ENCODE measurements at regions not wholly inside any gene's neighbourhood (a gene's known extent, or its start where the extent isn't known, plus 50 kb on each side); places are given as distances from the start of the nearest gene placed in this dataset.

GRCh38 chr10:44051584-44052385 is 333.1 kb downstream of the CXCL12 start:
- no peaks in the 10 kb centered on the region for H3K9me3 Mint-ChIP-seq
- H3K4me3 Mint-ChIP-seq, result no peak overlapping the region
- H3K4me1 Mint-ChIP-seq, result no peaks in the 10 kb centered on the region
- H3K27ac Mint-ChIP-seq, result no peak overlapping the region
- no peaks in the 10 kb centered on the region for H3K36me3 Mint-ChIP-seq
- ATAC-seq, result no peak
- H3K27me3 Mint-ChIP-seq, result no peaks in the 10 kb centered on the region

- Mint-ChIP-seq H3K27me3 (no peaks in the 10 kb centered on the region), H3K4me3 (no peak overlapping the region), H3K27ac (no peak overlapping the region), H3K36me3 (no peaks in the 10 kb centered on the region), H3K4me1 (no peaks in the 10 kb centered on the region), H3K9me3 (no peaks in the 10 kb centered on the region)
- no peak for ATAC-seq
Measured at GRCh38 chr10:44051091-44051490, 333.8 kb downstream of the CXCL12 start.

GRCh38 chr10:44049301-44050015 is 335.4 kb downstream of the CXCL12 start:
- H3K9me3 Mint-ChIP-seq, result no peaks in the 10 kb centered on the region
- H3K27me3 Mint-ChIP-seq, result no peaks in the 10 kb centered on the region
- no peak overlapping the region for H3K27ac Mint-ChIP-seq
- no peaks in the 10 kb centered on the region for H3K4me1 Mint-ChIP-seq
- H3K4me3 Mint-ChIP-seq, result no peak overlapping the region
- no peak for ATAC-seq
- H3K36me3 Mint-ChIP-seq, result no peaks in the 10 kb centered on the region

- H3K4me1 Mint-ChIP-seq, result no peaks in the 10 kb centered on the region
- no peaks in the 10 kb centered on the region for H3K9me3 Mint-ChIP-seq
- H3K27me3 Mint-ChIP-seq, result no peaks in the 10 kb centered on the region
Measured at GRCh38 chr10:44047361-44047760, 337.5 kb downstream of the CXCL12 start.

GRCh38 chr10:44046605-44047004 is 338.3 kb downstream of the CXCL12 start:
- H3K27ac Mint-ChIP-seq, result no peak overlapping the region
- H3K9me3 Mint-ChIP-seq, result no peaks in the 10 kb centered on the region
- no peak for ATAC-seq
- H3K4me3 Mint-ChIP-seq, result no peak overlapping the region
- H3K27me3 Mint-ChIP-seq, result no peaks in the 10 kb centered on the region
- no peaks in the 10 kb centered on the region for H3K36me3 Mint-ChIP-seq
- no peaks in the 10 kb centered on the region for H3K4me1 Mint-ChIP-seq

More at GRCh38 chr10:44047361-44047760, 337.5 kb downstream of the CXCL12 start:
- H3K36me3 Mint-ChIP-seq, result no peaks in the 10 kb centered on the region
- ATAC-seq, result no peak
- H3K27ac Mint-ChIP-seq, result no peak overlapping the region
- no peak overlapping the region for H3K4me3 Mint-ChIP-seq

- no peaks in the 10 kb centered on the region for H3K4me1 Mint-ChIP-seq
- ATAC-seq, result no peak
- no peak overlapping the region for H3K4me3 Mint-ChIP-seq
- no peaks in the 10 kb centered on the region for H3K36me3 Mint-ChIP-seq
- H3K27me3 Mint-ChIP-seq, result no peaks in the 10 kb centered on the region
- H3K9me3 Mint-ChIP-seq, result peaks cover 3% of the 10 kb centered on the region
- no peak overlapping the region for H3K27ac Mint-ChIP-seq
Measured at GRCh38 chr10:44045020-44045419, 339.9 kb downstream of the CXCL12 start.

GRCh38 chr10:44044549-44044948 is 340.3 kb downstream of the CXCL12 start:
- ATAC-seq, result no peak
- no peaks in the 10 kb centered on the region for H3K27me3 Mint-ChIP-seq
- H3K27ac Mint-ChIP-seq, result no peak overlapping the region
- no peaks in the 10 kb centered on the region for H3K4me1 Mint-ChIP-seq
- H3K36me3 Mint-ChIP-seq, result no peaks in the 10 kb centered on the region
- H3K9me3 Mint-ChIP-seq, result peaks cover 6% of the 10 kb centered on the region
- no peak overlapping the region for H3K4me3 Mint-ChIP-seq

- Mint-ChIP-seq H3K4me3 (no peak overlapping the region), H3K9me3 (peaks cover 6% of the 10 kb centered on the region), H3K4me1 (no peaks in the 10 kb centered on the region), H3K27ac (no peak overlapping the region), H3K36me3 (no peaks in the 10 kb centered on the region), H3K27me3 (no peaks in the 10 kb centered on the region)
- ATAC-seq, result no peak
Measured at GRCh38 chr10:44043646-44044375, 341.1 kb downstream of the CXCL12 start.

- Mint-ChIP-seq H3K27ac (no peak overlapping the region), H3K4me1 (no peaks in the 10 kb centered on the region), H3K27me3 (no peaks in the 10 kb centered on the region), H3K36me3 (no peaks in the 10 kb centered on the region), H3K4me3 (no peak overlapping the region), H3K9me3 (peaks cover 6% of the 10 kb centered on the region)
- no peak for ATAC-seq
Measured at GRCh38 chr10:44042926-44043602, 341.8 kb downstream of the CXCL12 start.

GRCh38 chr10:44042075-44042770 is 342.7 kb downstream of the CXCL12 start:
- H3K27me3 Mint-ChIP-seq, result no peaks in the 10 kb centered on the region
- no peak overlapping the region for H3K4me3 Mint-ChIP-seq
- H3K27ac Mint-ChIP-seq, result no peak overlapping the region
- no peaks in the 10 kb centered on the region for H3K36me3 Mint-ChIP-seq
- no peak for ATAC-seq
- no peaks in the 10 kb centered on the region for H3K4me1 Mint-ChIP-seq
- H3K9me3 Mint-ChIP-seq, result peaks cover 6% of the 10 kb centered on the region

- peaks cover 6% of the 10 kb centered on the region for H3K9me3 Mint-ChIP-seq
Measured at GRCh38 chr10:44039599-44039998, 345.3 kb downstream of the CXCL12 start.

GRCh38 chr10:44036425-44036824 is 348.5 kb downstream of the CXCL12 start:
- no peaks in the 10 kb centered on the region for H3K4me1 Mint-ChIP-seq
- no peaks in the 10 kb centered on the region for H3K36me3 Mint-ChIP-seq
- H3K27ac Mint-ChIP-seq, result no peak overlapping the region
- no peak overlapping the region for H3K4me3 Mint-ChIP-seq
- no peaks in the 10 kb centered on the region for H3K27me3 Mint-ChIP-seq
- ATAC-seq, result no peak
- peaks cover 6% of the 10 kb centered on the region for H3K9me3 Mint-ChIP-seq

More at GRCh38 chr10:44039599-44039998, 345.3 kb downstream of the CXCL12 start:
- Mint-ChIP-seq H3K36me3 (no peaks in the 10 kb centered on the region), H3K4me3 (no peak overlapping the region), H3K27me3 (no peaks in the 10 kb centered on the region), H3K4me1 (no peaks in the 10 kb centered on the region), H3K27ac (no peak overlapping the region)
- ATAC-seq, result no peak

GRCh38 chr10:44035474-44036197 is 349.3 kb downstream of the CXCL12 start:
- H3K36me3 Mint-ChIP-seq, result no peaks in the 10 kb centered on the region
- H3K4me1 Mint-ChIP-seq, result no peaks in the 10 kb centered on the region
- H3K27ac Mint-ChIP-seq, result no peak overlapping the region
- ATAC-seq, result no peak
- H3K4me3 Mint-ChIP-seq, result no peak overlapping the region
- peaks cover 6% of the 10 kb centered on the region for H3K9me3 Mint-ChIP-seq
- H3K27me3 Mint-ChIP-seq, result no peaks in the 10 kb centered on the region

GRCh38 chr10:44034946-44035345 is 350.0 kb downstream of the CXCL12 start:
- H3K36me3 Mint-ChIP-seq, result no peaks in the 10 kb centered on the region
- ATAC-seq, result no peak
- H3K4me3 Mint-ChIP-seq, result no peak overlapping the region
- H3K27me3 Mint-ChIP-seq, result no peaks in the 10 kb centered on the region
- H3K4me1 Mint-ChIP-seq, result no peaks in the 10 kb centered on the region
- no peak overlapping the region for H3K27ac Mint-ChIP-seq
- H3K9me3 Mint-ChIP-seq, result peaks cover 2% of the 10 kb centered on the region
